Erythroblast (primary cell): ENCODE measurements at regions not wholly inside any gene's neighbourhood (a gene's known extent, or its start where the extent isn't known, plus 50 kb on each side); places are given as distances from the start of the nearest gene placed in this dataset.
"Not testable (repeated sequence)": the region's sequence is repeated elsewhere in the genome, so short reads cannot be mapped to it uniquely, and the experiment has no call there.

Source experiments
- DNase-seq, 2 experiments: peaks; one replicate each; lab custom pipeline; 2025; lab: John Stamatoyannopoulos, UW
- GATA1 ChIP-seq: IDR thresholded peaks from 2 replicates; pipeline ENCODE4 v1.6.1; 2011; ENCODE audit warnings: low read depth, mild to moderate bottlenecking, control low read depth, low read length, moderate library complexity
- POLR2A ChIP-seq: IDR thresholded peaks from 2 replicates; pipeline ENCODE4 v1.6.1; 2011; ENCODE audit warnings: mild to moderate bottlenecking, low read length

- TF ChIP-seq POLR2A (no peak), GATA1 (no peak)
- DNase-seq: no peak
These were observed 67.6 kb upstream of the IGSF1 start for GRCh38 chrX:131356725-131357124.

- no peak for DNase-seq
- TF ChIP-seq GATA1 (no peak), POLR2A (no peak)
These were observed 70.5 kb upstream of the IGSF1 start for GRCh38 chrX:131359611-131360010.

- TF ChIP-seq GATA1: no peak
- TF ChIP-seq POLR2A: no peak
- DNase-seq: no peak
These were observed 76.7 kb upstream of the IGSF1 start for GRCh38 chrX:131365766-131366165.

- TF ChIP-seq POLR2A: no peak
- TF ChIP-seq GATA1: no peak
- DNase-seq: no peak
These were observed 77.3 kb upstream of the IGSF1 start for GRCh38 chrX:131366407-131366806.

GRCh38 chrX:131388293-131388692, 99.2 kb upstream of the IGSF1 start:
- no peak for DNase-seq
- no peak for TF ChIP-seq POLR2A

GRCh38 chrX:131392666-131393065, 103.6 kb upstream of the IGSF1 start:
- no peak for DNase-seq
- TF ChIP-seq POLR2A (no peak), GATA1 (no peak)

GRCh38 chrX:131393426-131393825, 104.3 kb upstream of the IGSF1 start:
- DNase-seq: no peak
- TF ChIP-seq POLR2A (no peak), GATA1 (no peak)

- no peak for TF ChIP-seq GATA1
- TF ChIP-seq POLR2A: no peak
- DNase-seq: no peak
These were observed 105.3 kb upstream of the IGSF1 start for GRCh38 chrX:131394384-131394783.

GRCh38 chrX:131397891-131398290, 108.8 kb upstream of the IGSF1 start:
- no peak for TF ChIP-seq POLR2A
- TF ChIP-seq GATA1: no peak
- DNase-seq: no peak

GRCh38 chrX:131399678-131400428, 110.7 kb upstream of the IGSF1 start:
- TF ChIP-seq GATA1: no peak
- TF ChIP-seq POLR2A: no peak

GRCh38 chrX:131402124-131402811, 113.2 kb upstream of the IGSF1 start:
- DNase-seq: no peak
- TF ChIP-seq POLR2A (no peak), GATA1 (no peak)

More at GRCh38 chrX:131399678-131400428, 110.7 kb upstream of the IGSF1 start:
- DNase-seq: no peak

GRCh38 chrX:131405497-131405896, 116.4 kb upstream of the IGSF1 start:
- DNase-seq: peak in 1 of 2 experiments; percentile 0
- TF ChIP-seq POLR2A (no peak), GATA1 (no peak)

- TF ChIP-seq GATA1: no peak
- no peak for TF ChIP-seq POLR2A
- no peak for DNase-seq
These were observed 119.0 kb upstream of the OR13H1 start for GRCh38 chrX:131424895-131425294.

GRCh38 chrX:131430465-131430864, 113.4 kb upstream of the OR13H1 start:
- DNase-seq: not testable (repeated sequence)
